Body of pancreas (tissue), 4 donors: ENCODE measurements at regions not wholly inside any gene's neighbourhood (a gene's known extent, or its start where the extent isn't known, plus 50 kb on each side); places are given as distances from the start of the nearest gene placed in this dataset.

ENCODE experiments used
- ATAC-seq: fragments of 150-250 bp; one replicate; pipeline ENCODE4 v1.9.1; 2016
- DNase-seq, 4 donors: peaks; one replicate each; pipeline ENCODE4 v3.0.0-alpha.2; 2019
- H3K27ac ChIP-seq, 4 donors: fragments of 200-600 bp; sonication (generic); 1 replicate in 3 of 4; 2 replicates in 1 of 4; pipeline versions ENCODE4 v1.5.1 to v1.6.1; 2016 to 2019; ENCODE audit warnings: mild to moderate bottlenecking in 1 of 4, mixed read lengths in 1 of 4, moderate library complexity in 1 of 4
- H3K27me3 ChIP-seq, 2 donors: fragments of 200-600 bp; sonication (generic); one replicate each; pipeline ENCODE4 v1.6.0; 2016; ENCODE audit warnings: mild to moderate bottlenecking in 1 of 2
- H3K36me3 ChIP-seq, 2 donors: fragments of 200-600 bp; sonication (generic); replicated peaks in 1 of 2; 2 replicates each; pipeline ENCODE4 v1.5.1; 2016; ENCODE audit warnings: low read depth in 2 of 2; ENCODE audit not compliant: insufficient read depth in 1 of 2
- H3K4me1 ChIP-seq: fragments of 200-600 bp; sonication (generic); one replicate; pipeline ENCODE4 v1.6.0; 2016
- H3K4me3 ChIP-seq, 2 donors: fragments of 200-600 bp; sonication (generic); 1 replicate in 1 of 2; 2 replicates in 1 of 2; pipeline ENCODE4 v1.5.1; 2016 to 2019
- H3K9me3 ChIP-seq, 3 donors: fragments of 200-600 bp; sonication (generic); 1 replicate in 2 of 3; 2 replicates in 1 of 3; pipeline ENCODE4 v1.5.1; 2016
- POLR2A ChIP-seq, 3 donors: fragments of 450-650 bp; IDR thresholded peaks; one replicate each; pipeline ENCODE4 v1.6.1; 2016; ENCODE audit warnings: antibody characterized with exemption in 3 of 3, mild to moderate bottlenecking in 2 of 3
- WGBS, 2 donors: methylation state at CpG; one replicate each; pipeline ENCODE4 v1.1.5; 2017; 5-methylcytosine and 5-hydroxymethylcytosine counted together
- intact Hi-C: fragments of 100-400 bp; cut with DNase I; formaldehyde crosslinking; loops from one replicate; pipeline ENCODE4 v1.15.1; 2023
- TF ChIP-seq, protein P1 (sequence below), 7 experiments: fragments of 450-650 bp in 4 of 7; fragments of 200-600 bp in 3 of 7; sonication (generic) in 3 of 7; IDR thresholded peaks; one replicate each; pipeline ENCODE4 v1.5.1; 2016 to 2019; ENCODE audit warnings: antibody characterized with exemption in 7 of 7

DNA sequence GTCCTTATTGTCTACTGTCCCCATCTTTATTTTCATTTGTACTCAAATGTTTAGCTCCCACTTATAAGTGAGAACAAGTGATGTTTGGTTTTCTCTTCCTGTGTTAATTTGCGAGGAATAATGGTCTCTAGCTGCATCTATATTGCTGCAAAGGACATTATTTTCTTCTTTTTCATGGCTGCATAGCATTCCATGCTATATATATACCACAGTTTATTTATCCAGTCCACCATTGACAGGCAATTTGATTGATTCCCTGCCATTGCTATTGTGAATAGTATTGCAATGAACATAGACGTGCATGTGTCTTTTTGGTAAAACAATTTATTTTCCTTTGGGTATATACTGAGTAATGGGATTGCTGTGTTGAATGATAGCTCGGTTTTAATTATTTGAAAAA is 1545.8 kb upstream of the RAG2 start:
- 81 to 82% methylated on average over 3 of the region's 3 CpGs for WGBS, 2 donors
- Histone ChIP-seq H3K36me3 (no peaks in the 10 kb centered on the region), H3K4me1 (no peaks in the 10 kb centered on the region), H3K27me3 (no peaks in the 10 kb centered on the region), H3K27ac (no peak overlapping the region), H3K9me3 (no peaks in the 10 kb centered on the region), H3K4me3 (no peak overlapping the region)
- intact Hi-C loops, result no loop called here
- ATAC-seq, result no peak
- DNase-seq, result no peak
- TF ChIP-seq, protein P1, sequence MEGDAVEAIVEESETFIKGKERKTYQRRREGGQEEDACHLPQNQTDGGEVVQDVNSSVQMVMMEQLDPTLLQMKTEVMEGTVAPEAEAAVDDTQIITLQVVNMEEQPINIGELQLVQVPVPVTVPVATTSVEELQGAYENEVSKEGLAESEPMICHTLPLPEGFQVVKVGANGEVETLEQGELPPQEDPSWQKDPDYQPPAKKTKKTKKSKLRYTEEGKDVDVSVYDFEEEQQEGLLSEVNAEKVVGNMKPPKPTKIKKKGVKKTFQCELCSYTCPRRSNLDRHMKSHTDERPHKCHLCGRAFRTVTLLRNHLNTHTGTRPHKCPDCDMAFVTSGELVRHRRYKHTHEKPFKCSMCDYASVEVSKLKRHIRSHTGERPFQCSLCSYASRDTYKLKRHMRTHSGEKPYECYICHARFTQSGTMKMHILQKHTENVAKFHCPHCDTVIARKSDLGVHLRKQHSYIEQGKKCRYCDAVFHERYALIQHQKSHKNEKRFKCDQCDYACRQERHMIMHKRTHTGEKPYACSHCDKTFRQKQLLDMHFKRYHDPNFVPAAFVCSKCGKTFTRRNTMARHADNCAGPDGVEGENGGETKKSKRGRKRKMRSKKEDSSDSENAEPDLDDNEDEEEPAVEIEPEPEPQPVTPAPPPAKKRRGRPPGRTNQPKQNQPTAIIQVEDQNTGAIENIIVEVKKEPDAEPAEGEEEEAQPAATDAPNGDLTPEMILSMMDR (IDR thresholded peaks at IDR 0.05), result no peak
- no peak for TF ChIP-seq POLR2A (IDR thresholded peaks at IDR 0.05)

DNA sequence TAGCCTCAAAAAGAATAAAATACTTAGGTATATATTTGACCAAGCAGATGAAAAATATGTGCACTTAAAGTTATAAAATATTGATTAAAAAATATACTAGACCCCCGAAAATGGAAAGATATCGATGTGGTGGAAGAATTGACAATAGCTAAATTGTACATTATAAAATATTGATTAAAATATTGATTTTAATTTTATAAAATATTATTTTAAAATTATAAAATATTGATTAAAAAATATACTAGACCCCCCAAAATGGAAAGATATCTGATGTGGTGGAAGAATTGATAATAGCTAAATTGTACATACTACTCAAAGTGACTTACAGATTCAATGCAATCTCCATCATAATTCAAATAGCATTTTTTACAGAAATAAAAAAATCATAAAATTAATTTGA is 1540.9 kb upstream of the RAG2 start:
- Histone ChIP-seq H3K4me1 (no peaks in the 10 kb centered on the region), H3K36me3 (no peaks in the 10 kb centered on the region), H3K27me3 (no peaks in the 10 kb centered on the region), H3K27ac (no peak overlapping the region), H3K4me3 (no peak overlapping the region), H3K9me3 (peaks cover 0 to 6% (median 0%) of the 10 kb centered on the region in 3 donors)
- no peak for ATAC-seq
- no peak for TF ChIP-seq POLR2A (IDR thresholded peaks at IDR 0.05)
- TF ChIP-seq, protein P1 (IDR thresholded peaks at IDR 0.05), result no peak
- no peak for DNase-seq
- intact Hi-C loops, result no loop called here
- WGBS, 2 donors, result 81 to 93% methylated on average over 2 of the region's 2 CpGs

DNA sequence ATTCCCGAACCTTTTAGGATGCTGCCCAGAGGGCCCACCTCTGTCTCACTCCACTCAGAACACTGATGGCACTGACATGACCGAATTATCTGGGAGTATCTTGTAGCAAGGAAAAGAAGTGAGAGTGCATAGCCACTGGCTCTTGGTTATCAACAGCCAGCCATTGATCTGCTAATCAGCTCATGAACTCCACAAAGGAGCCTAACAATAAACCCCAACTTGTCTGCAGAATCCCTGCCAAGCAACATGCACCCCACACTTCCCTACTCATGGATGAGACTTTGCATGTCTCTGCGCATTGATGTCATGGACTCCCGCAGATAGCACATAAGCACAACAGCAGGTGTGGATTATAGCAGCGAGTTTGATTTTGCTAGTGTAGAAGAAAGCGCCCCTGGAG is 1538.9 kb upstream of the RAG2 start:
- H3K27me3 ChIP-seq, result no peaks in the 10 kb centered on the region
- intact Hi-C loops, result no loop called here

DNA sequence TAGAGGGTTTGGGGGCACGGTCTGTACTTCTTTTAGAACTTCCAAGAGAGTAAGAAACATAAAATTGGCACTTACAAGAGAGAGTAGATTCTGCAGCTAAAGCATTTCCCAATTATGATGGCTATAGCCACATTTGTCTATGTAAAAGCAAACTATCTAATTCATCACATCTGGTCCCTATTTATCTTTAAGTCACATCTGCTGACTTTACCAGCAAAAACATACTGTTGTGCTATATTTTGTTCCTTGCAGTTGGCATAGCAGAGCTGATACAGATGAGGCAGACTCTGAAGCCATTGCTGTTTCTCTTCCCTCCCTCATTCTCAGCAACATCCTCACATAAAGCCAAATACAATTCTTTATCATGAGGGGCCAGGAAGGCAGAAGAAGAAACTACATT is 1533.5 kb upstream of the RAG2 start:
- TF ChIP-seq POLR2A (IDR thresholded peaks at IDR 0.05), result no peak
- TF ChIP-seq, protein P1 (IDR thresholded peaks at IDR 0.05), result no peak
- Histone ChIP-seq H3K27ac (no peak overlapping the region), H3K9me3 (no peaks in the 10 kb centered on the region), H3K4me3 (no peak overlapping the region), H3K4me1 (no peaks in the 10 kb centered on the region), H3K27me3 (no peaks in the 10 kb centered on the region), H3K36me3 (no peaks in the 10 kb centered on the region)
- ATAC-seq (no peak), DNase-seq (no peak)
- intact Hi-C loops, result no loop called here
- WGBS, 2 donors, result 54 to 71% methylated on average over 1 of the region's 1 CpG

More for the DNA sequence above, 1538.9 kb upstream of the RAG2 start:
- ATAC-seq (no peak), DNase-seq (no peak)
- H3K27ac ChIP-seq, result no peak overlapping the region
- H3K4me1 ChIP-seq, result no peaks in the 10 kb centered on the region
- 81 to 93% methylated on average over 6 of the region's 6 CpGs for WGBS, 2 donors
- H3K36me3 ChIP-seq, result no peaks in the 10 kb centered on the region
- TF ChIP-seq, protein P1 (IDR thresholded peaks at IDR 0.05), result no peak
- no peak for TF ChIP-seq POLR2A (IDR thresholded peaks at IDR 0.05)
- H3K4me3 ChIP-seq, result no peak overlapping the region
- peaks cover 0 to 6% (median 0%) of the 10 kb centered on the region in 3 donors for H3K9me3 ChIP-seq

DNA sequence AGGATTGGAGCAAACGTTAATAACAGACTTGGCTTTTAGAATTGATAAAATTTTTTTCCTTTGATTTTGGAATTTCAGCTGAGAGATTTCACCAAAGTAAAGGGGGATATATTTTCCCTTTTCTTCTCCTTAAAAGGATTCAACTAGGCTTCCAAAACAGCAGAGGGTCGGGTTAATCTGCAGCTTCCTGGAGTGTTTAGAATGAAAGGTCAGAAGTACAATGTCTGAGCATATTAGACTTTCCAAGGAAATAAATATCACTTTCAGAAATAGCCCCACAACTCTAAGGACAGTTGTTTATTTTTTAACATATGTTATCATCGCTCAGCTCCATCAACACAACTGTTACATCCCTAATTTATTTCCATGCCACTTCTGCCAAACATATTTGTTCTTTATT is 1532.9 kb upstream of the RAG2 start:
- TF ChIP-seq POLR2A (IDR thresholded peaks at IDR 0.05), result no peak
- TF ChIP-seq, protein P1 (IDR thresholded peaks at IDR 0.05), result no peak
- Histone ChIP-seq H3K36me3 (no peaks in the 10 kb centered on the region), H3K4me3 (no peak overlapping the region), H3K27me3 (no peaks in the 10 kb centered on the region), H3K27ac (no peak overlapping the region), H3K9me3 (no peaks in the 10 kb centered on the region), H3K4me1 (no peaks in the 10 kb centered on the region)
- intact Hi-C loops, result no loop called here
- ATAC-seq (no peak), DNase-seq (no peak)
- WGBS, 2 donors, result 46 to 48% methylated on average over 3 of the region's 3 CpGs
